SK-N-MC (cell line): ENCODE measurements at regions not wholly inside any gene's neighbourhood (a gene's known extent, or its start where the extent isn't known, plus 50 kb on each side); places are given as distances from the start of the nearest gene placed in this dataset.

ENCODE experiments used
- DNase-seq: peaks from one replicate; pipeline ENCODE4 v3.0.0-alpha.2; 2011; ENCODE audit warnings: low read depth, low spot score
- H3K27ac ChIP-seq: fragments of 200-600 bp; sonication (generic); 2 replicates; pipeline ENCODE4 v1.5.1; 2016; ENCODE audit warnings: mixed run types
- H3K36me3 ChIP-seq: fragments of 200-600 bp; sonication (generic); 2 replicates; pipeline ENCODE4 v1.6.1; 2017; ENCODE audit warnings: antibody characterized with exemption, low read length, mixed read lengths; ENCODE audit not compliant: insufficient read depth
- H3K4me3 ChIP-seq: fragments of 200-600 bp; sonication (generic); 2 replicates; pipeline ENCODE4 v1.5.1; 2016
- H3K9ac ChIP-seq: fragments of 200-600 bp; sonication (generic); 2 replicates; pipeline ENCODE4 v1.8.0; 2017; ENCODE audit warnings: mixed run types, mixed read lengths; ENCODE audit not compliant: insufficient read length
- H3K9me3 ChIP-seq: fragments of 200-600 bp; sonication (generic); 2 replicates; pipeline ENCODE4 v1.6.1; 2017; ENCODE audit warnings: low read depth, mild to moderate bottlenecking, antibody characterized with exemption, low read length, moderate library complexity, mixed read lengths
- EZH2 ChIP-seq: fragments of 200-600 bp; sonication (generic); IDR thresholded peaks from one replicate; pipeline ENCODE4 v1.6.1; 2017; ENCODE audit warnings: antibody characterized with exemption
- FOXP2 ChIP-seq: optimal IDR thresholded peaks from 2 replicates; pipeline ENCODE3; 2011; ENCODE audit warnings: mild to moderate bottlenecking, moderate library complexity; ENCODE audit not compliant: insufficient read depth; ENCODE audit errors: extremely low read length, control extremely low read depth
- POLR2AphosphoS5 ChIP-seq: IDR thresholded peaks from 2 replicates; pipeline ENCODE4 v1.6.1; 2012; ENCODE audit warnings: mild to moderate bottlenecking, low read depth, low read length, borderline replicate concordance

DNA sequence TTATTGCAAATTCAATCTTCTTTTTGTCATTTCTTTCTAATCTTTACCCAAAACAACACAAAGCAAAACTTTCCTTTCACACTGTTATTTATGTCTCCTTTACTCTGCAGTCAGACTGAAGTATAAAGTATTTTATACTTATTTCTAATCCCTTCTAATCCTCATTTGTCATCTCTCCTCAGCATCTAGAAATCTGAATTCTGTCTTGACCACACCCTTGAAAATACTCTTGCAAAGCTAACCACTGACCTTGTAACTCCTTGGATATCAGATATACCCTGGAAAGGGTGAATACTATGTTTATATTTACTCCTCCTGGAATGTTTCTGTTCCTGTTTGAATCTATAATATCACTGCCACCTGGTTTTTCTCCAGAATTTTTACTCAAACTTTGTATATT lies 481.1 kb downstream of the ZNF385D start:
- Histone ChIP-seq H3K4me3 (no peak overlapping the region), H3K27ac (no peak overlapping the region), H3K36me3 (no peaks in the 10 kb centered on the region), H3K9ac (no peak overlapping the region), H3K9me3 (no peaks in the 10 kb centered on the region)
- DNase-seq = no peak
- TF ChIP-seq FOXP2 (no peak), EZH2 (no peak), POLR2AphosphoS5 (no peak)

DNA sequence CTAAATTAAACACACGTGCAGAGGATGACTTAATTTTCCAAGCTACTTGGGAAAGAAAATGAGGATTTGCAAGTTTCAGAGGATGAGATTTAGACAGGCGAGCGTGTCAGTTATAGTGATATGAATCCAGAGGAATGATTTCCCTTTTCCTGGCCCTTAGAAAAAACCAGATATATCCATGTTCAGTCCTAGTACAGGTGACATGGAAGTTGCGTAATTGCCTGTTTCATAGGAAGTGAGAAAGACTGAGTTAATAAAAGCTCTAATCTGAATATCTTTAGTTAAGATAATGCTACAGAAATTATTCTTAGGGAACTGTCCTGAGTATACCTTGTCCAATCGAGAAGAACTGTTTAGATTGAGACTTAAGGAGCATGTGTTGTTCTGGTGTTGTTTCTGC lies 490.5 kb downstream of the ZNF385D start:
- Histone ChIP-seq H3K36me3 (no peaks in the 10 kb centered on the region), H3K9ac (no peak overlapping the region), H3K9me3 (no peaks in the 10 kb centered on the region), H3K4me3 (no peak overlapping the region), H3K27ac (no peak overlapping the region)
- no peak for TF ChIP-seq POLR2AphosphoS5
- no peak for TF ChIP-seq FOXP2
- TF ChIP-seq EZH2 = no peak
- no peak for DNase-seq

DNA sequence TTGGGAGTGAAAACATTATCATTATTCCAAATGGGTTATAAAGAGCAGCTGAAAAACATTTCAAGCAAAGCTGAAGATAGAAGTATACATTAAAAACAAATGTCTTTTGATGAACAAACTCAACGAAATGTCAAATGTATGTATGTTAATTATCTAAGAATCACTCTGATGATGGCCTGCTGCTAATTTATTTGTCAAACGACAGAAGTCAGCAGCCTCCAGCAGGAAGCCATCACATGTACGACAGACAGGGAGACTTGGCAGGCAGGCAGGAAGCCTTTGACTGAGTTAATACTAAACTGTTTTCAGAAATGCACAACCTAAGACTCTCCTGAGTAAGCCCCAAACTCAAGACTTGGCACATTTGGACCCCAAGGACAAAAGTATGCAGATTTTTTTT lies 491.1 kb downstream of the ZNF385D start:
- no peak overlapping the region for H3K27ac ChIP-seq
- H3K4me3 ChIP-seq = no peak overlapping the region
- no peak overlapping the region for H3K9ac ChIP-seq
- H3K9me3 ChIP-seq = no peaks in the 10 kb centered on the region
- no peaks in the 10 kb centered on the region for H3K36me3 ChIP-seq
- TF ChIP-seq POLR2AphosphoS5 (no peak), FOXP2 (no peak), EZH2 (no peak)
- no peak for DNase-seq

DNA sequence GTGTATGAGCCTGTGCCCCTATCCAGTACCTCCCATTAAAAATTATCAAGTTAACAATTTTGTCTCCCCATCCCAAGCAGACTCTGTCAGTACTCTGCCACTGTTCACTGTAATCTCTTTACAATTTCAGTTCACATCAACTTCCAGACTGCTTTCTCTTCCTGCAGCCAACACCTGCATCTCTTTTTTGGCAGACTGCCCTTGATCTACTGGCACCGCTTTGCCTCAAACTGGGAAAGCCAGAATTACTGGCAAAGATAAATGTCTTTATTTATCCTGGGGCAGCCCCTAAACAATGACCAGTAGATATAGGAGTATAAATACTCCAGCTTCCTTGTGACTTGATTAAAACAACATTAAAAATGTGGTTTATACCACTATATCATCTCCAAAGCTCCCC lies 494.1 kb downstream of the ZNF385D start:
- Histone ChIP-seq H3K9me3 (no peaks in the 10 kb centered on the region), H3K27ac (no peak overlapping the region), H3K9ac (no peak overlapping the region), H3K4me3 (no peak overlapping the region), H3K36me3 (no peaks in the 10 kb centered on the region)
- no peak for TF ChIP-seq FOXP2
- TF ChIP-seq POLR2AphosphoS5 = no peak
- TF ChIP-seq EZH2 = no peak
- DNase-seq = no peak

DNA sequence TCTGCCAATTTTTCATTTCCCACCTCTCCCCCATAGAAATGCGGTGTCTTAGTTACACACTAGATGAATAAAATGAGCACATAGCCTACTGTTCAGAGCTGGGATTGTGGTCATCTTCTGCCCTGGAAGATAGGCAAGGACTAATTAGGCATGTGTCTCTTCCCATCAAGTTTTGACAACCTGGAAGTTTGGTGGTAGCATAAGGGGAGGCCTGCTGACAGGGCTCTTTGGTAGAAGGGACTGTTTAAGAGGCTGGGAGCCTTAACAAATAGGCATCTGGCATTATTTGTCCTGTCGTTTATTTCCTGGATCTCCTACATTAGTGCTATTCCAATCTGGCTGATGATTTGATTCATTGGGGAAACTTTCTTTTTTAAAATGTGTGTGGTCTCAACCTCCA lies 512.3 kb downstream of the ZNF385D start:
- DNase-seq = no peak
- H3K9ac ChIP-seq = no peak overlapping the region
- no peak for TF ChIP-seq POLR2AphosphoS5
- TF ChIP-seq FOXP2 = no peak
- no peak for TF ChIP-seq EZH2

DNA sequence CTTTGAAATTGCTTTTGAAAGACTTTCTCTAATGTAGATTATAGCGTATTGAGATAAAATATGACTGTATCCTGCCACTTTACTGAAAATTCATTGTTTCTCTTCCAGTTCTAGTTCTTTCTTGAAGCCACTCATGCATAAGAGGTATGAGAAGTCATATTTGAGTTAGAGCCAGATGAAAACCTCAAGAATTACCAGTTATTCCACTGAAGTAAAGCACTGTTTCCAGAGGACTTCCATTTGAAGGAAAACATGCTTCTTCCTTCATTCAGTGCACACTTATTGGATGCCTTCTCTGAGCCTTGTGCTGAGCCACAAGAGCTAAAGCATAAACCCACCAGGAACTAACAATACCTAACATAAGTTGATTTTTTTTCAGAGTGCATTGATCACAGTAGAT lies 513.4 kb downstream of the ZNF385D start:
- DNase-seq = no peak
- Histone ChIP-seq H3K9me3 (no peaks in the 10 kb centered on the region), H3K27ac (no peak overlapping the region), H3K4me3 (no peak overlapping the region), H3K9ac (no peak overlapping the region), H3K36me3 (no peaks in the 10 kb centered on the region)
- TF ChIP-seq POLR2AphosphoS5 = no peak
- no peak for TF ChIP-seq EZH2
- TF ChIP-seq FOXP2 = no peak

More for the DNA sequence above, 512.3 kb downstream of the ZNF385D start:
- H3K36me3 ChIP-seq = no peaks in the 10 kb centered on the region
- no peak overlapping the region for H3K4me3 ChIP-seq
- no peaks in the 10 kb centered on the region for H3K9me3 ChIP-seq
- H3K27ac ChIP-seq = no peak overlapping the region

DNA sequence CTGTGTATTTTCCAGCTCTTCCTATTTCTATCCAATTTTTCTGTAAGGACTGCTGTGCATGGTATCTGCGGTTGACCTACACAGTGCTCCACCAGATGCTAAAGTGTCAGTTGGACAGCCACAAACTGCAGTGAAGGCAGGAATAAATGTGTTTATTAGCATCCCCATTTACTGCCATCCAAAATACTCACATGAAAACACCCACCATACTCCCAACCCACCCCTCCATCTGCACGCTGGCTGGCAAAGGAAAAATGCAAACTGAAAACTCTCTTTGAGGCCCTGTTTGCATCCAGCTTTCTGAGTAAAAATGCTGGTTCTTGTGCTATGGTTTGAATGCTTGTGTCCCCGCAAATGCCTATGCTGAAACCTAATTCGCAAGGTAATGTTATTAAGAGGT lies 515.5 kb downstream of the ZNF385D start:
- TF ChIP-seq POLR2AphosphoS5 (no peak), EZH2 (no peak), FOXP2 (no peak)
- Histone ChIP-seq H3K27ac (no peak overlapping the region), H3K9ac (no peak overlapping the region), H3K4me3 (no peak overlapping the region), H3K9me3 (no peaks in the 10 kb centered on the region), H3K36me3 (no peaks in the 10 kb centered on the region)
- no peak for DNase-seq

DNA sequence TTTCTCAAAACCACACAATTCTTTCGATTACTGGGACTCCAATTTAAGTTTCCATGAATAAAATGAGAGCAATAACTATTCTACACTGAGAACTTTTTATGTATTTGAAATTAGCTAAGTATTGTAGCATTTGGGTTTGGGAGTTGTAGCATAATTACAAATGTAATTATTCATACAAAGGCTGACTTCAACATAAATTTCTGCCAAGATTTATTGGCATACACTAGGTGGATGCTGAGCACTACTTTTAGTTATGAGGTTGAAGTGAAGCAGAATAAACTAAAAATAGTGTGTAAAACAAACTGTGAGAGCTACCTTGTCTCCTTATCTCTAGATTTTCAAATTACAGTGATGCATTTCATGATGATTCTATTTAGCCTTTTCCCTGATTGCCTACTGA lies 516.1 kb downstream of the ZNF385D start:
- Histone ChIP-seq H3K36me3 (no peaks in the 10 kb centered on the region), H3K9ac (no peak overlapping the region), H3K27ac (no peak overlapping the region), H3K9me3 (no peaks in the 10 kb centered on the region), H3K4me3 (no peak overlapping the region)
- TF ChIP-seq FOXP2 (no peak), POLR2AphosphoS5 (no peak), EZH2 (no peak)
- DNase-seq = no peak

DNA sequence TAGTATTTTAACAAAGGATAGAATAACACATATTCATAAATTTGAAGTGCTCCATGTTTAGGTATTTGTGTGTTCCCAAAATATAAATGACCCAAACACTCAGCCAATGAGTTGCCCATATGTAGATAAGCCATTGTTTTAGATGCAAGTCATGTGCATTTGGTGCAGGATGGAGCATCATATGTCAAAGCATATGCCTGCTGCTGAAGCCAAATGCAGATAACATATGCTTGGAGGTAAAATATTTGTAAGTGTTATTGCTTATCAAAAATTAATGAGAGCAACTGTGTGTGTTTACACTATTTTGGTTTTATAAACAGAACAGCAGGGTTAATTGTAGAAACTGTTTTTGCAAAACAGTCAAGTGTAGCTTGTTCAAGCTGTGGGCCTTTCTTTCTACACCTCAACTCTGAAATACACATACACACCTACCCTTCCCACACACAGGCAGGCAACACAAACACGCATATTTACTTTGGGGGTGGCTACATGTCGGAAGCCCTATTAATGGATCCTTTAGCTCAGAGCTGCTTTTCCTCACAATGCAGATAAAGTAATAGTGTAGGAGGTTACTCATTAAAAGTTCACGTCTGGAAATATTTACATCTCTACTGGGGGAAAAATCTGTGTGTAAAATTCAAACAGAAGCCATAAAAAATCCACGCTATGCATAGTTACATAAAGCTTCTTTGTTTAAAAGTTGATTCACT lies 521.4 kb downstream of the ZNF385D start:
- Histone ChIP-seq H3K9ac (no peak overlapping the region), H3K36me3 (no peaks in the 10 kb centered on the region), H3K9me3 (no peaks in the 10 kb centered on the region), H3K27ac (no peak overlapping the region), H3K4me3 (no peak overlapping the region)
- TF ChIP-seq EZH2 = no peak
- no peak for DNase-seq
